PFSK-1 (cell line): ENCODE measurements at regions not wholly inside any gene's neighbourhood (a gene's known extent, or its start where the extent isn't known, plus 50 kb on each side); places are given as distances from the start of the nearest gene placed in this dataset.

Experiments used
- POLR2AphosphoS5 ChIP-seq: IDR thresholded peaks from 2 replicates; pipeline ENCODE4 v1.6.1; 2012; ENCODE audit warnings: low read depth, mild to moderate bottlenecking, control low read depth, low read length, moderate library complexity
- SIN3A ChIP-seq: IDR thresholded peaks from 2 replicates; pipeline ENCODE4 v1.6.1; 2012; ENCODE audit warnings: mild to moderate bottlenecking, low read length, moderate library complexity, borderline replicate concordance; ENCODE audit not compliant: insufficient read depth
- TAF1 ChIP-seq: IDR thresholded peaks from 2 replicates; pipeline ENCODE4 v1.6.1; 2012; ENCODE audit warnings: low read length, control low read depth, borderline replicate concordance; ENCODE audit not compliant: insufficient read depth
- TF ChIP-seq, protein P1 (sequence below), 2 experiments: IDR thresholded peaks; 2 replicates each; pipeline versions ENCODE4 v1.6.1 to v1.8.0; 2011 to 2012; ENCODE audit warnings: low read depth in 2 of 2, low read length in 2 of 2, control low read depth in 1 of 2, inconsistent platforms in 1 of 2, mild to moderate bottlenecking in 1 of 2, moderate library complexity in 1 of 2; ENCODE audit not compliant: insufficient read depth in 1 of 2

DNA sequence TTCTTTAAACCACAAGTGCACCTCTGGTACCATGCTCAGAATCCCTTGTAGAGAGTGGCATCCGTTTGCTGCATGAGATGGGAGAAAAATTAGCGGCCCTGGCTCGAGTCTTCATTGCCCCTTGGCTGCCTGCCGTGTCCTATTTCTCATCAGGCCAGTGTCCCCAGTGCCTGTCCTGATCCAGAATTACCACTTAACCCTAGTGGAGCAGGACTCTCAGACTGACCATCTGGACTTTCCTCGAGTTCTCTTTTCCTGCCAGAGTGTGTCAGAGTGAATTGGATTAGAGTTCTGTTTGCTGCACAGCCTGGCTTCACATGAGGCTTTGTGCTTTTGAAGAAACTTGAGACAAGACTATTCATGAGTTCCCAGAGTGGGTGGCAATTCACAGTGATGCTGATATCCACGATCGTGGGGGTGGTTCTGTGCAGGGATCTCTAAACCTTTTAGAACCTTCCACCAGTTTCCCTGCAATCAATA lies 92.6 kb downstream of the C9orf152 start:
- TF ChIP-seq, protein P1, sequence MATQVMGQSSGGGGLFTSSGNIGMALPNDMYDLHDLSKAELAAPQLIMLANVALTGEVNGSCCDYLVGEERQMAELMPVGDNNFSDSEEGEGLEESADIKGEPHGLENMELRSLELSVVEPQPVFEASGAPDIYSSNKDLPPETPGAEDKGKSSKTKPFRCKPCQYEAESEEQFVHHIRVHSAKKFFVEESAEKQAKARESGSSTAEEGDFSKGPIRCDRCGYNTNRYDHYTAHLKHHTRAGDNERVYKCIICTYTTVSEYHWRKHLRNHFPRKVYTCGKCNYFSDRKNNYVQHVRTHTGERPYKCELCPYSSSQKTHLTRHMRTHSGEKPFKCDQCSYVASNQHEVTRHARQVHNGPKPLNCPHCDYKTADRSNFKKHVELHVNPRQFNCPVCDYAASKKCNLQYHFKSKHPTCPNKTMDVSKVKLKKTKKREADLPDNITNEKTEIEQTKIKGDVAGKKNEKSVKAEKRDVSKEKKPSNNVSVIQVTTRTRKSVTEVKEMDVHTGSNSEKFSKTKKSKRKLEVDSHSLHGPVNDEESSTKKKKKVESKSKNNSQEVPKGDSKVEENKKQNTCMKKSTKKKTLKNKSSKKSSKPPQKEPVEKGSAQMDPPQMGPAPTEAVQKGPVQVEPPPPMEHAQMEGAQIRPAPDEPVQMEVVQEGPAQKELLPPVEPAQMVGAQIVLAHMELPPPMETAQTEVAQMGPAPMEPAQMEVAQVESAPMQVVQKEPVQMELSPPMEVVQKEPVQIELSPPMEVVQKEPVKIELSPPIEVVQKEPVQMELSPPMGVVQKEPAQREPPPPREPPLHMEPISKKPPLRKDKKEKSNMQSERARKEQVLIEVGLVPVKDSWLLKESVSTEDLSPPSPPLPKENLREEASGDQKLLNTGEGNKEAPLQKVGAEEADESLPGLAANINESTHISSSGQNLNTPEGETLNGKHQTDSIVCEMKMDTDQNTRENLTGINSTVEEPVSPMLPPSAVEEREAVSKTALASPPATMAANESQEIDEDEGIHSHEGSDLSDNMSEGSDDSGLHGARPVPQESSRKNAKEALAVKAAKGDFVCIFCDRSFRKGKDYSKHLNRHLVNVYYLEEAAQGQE (IDR thresholded peaks at IDR 0.05; ENCODE audit: insufficient read depth in 1 of 2, low read depth in 2 of 2, low read length in 2 of 2), result no peak
- TF ChIP-seq POLR2AphosphoS5 (no peak), TAF1 (no peak), SIN3A (no peak)
